Naive thymus-derived CD8-positive, alpha-beta T cell (primary cell): ENCODE measurements at regions not wholly inside any gene's neighbourhood (a gene's known extent, or its start where the extent isn't known, plus 50 kb on each side); places are given as distances from the start of the nearest gene placed in this dataset.

Source experiments
- ATAC-seq, 2 donors: fragments of 150-1000 bp; cut with Tn5 transposase in 1 of 2; sonication (Bioruptor Pico), chemical (Tn5 transposase) in 1 of 2; 1 replicate in 1 of 2; 2 replicates in 1 of 2; pipeline ENCODE4 v1.10.0; 2021; ENCODE audit warnings: mild to moderate bottlenecking in 2 of 2, moderate library complexity in 2 of 2
- POLR2A ChIA-PET: fragments of 350-600 bp; sonication (Branson Sonifier 250); formaldehyde crosslinking; loops from one replicate; lab custom pipeline; 2021; ENCODE audit warnings: antibody characterized with exemption; lab: Charles Lee
- DNase-seq, 10 donors: peaks; one replicate each; pipeline versions ENCODE4 v3.0.0 to v3.0.0-alpha.2; 2020 to 2022
- H3K27ac Mint-ChIP-seq, 10 donors: one replicate each; pipeline ENCODE4 v1.8.0; 2020 to 2022; ENCODE audit warnings: mild to moderate bottlenecking in 10 of 10, mixed read lengths in 10 of 10, moderate library complexity in 4 of 10, inconsistent platforms in 1 of 10
- H3K27me3 Mint-ChIP-seq, 5 donors: one replicate each; pipeline ENCODE4 v1.8.0; 2021 to 2022; ENCODE audit warnings: mixed read lengths in 5 of 5
- H3K36me3 Mint-ChIP-seq, 3 donors: one replicate each; pipeline ENCODE4 v1.8.0; 2020 to 2022; ENCODE audit warnings: mixed read lengths in 3 of 3, mild to moderate bottlenecking in 2 of 3, inconsistent platforms in 1 of 3
- H3K4me1 Mint-ChIP-seq, 4 donors: one replicate each; pipeline ENCODE4 v1.8.0; 2021 to 2022; ENCODE audit warnings: mixed read lengths in 4 of 4
- H3K4me3 Mint-ChIP-seq, 10 donors: one replicate each; pipeline ENCODE4 v1.8.0; 2020 to 2022; ENCODE audit warnings: mild to moderate bottlenecking in 10 of 10, mixed read lengths in 10 of 10, moderate library complexity in 6 of 10, inconsistent platforms in 1 of 10
- H3K9me3 Mint-ChIP-seq, 9 donors: one replicate each; pipeline ENCODE4 v1.8.0; 2020 to 2022; ENCODE audit warnings: mixed read lengths in 9 of 9, mild to moderate bottlenecking in 3 of 9, inconsistent platforms in 1 of 9, moderate library complexity in 1 of 9

GRCh38 chr7:52711951-52712350, 323.5 kb upstream of the POM121L12 start:
- Mint-ChIP-seq H3K4me3 (no peak overlapping the region), H3K27me3 (no peaks in the 10 kb centered on the region), H3K36me3 (peaks cover 0 to 5% (median 0%) of the 10 kb centered on the region in 3 donors), H3K9me3 (peaks cover 5 to 31% (median 23%) of the 10 kb centered on the region in 9 donors), H3K4me1 (no peaks in the 10 kb centered on the region), H3K27ac (no peak overlapping the region)
- POLR2A ChIA-PET, result no interaction called here
- DNase-seq (no peak), ATAC-seq (no peak)

GRCh38 chr7:52708846-52709245, 326.6 kb upstream of the POM121L12 start:
- Mint-ChIP-seq H3K4me3 (no peak overlapping the region), H3K4me1 (no peaks in the 10 kb centered on the region), H3K9me3 (peaks cover 3 to 29% (median 14%) of the 10 kb centered on the region in 9 donors), H3K36me3 (peaks cover 0 to 5% (median 0%) of the 10 kb centered on the region in 3 donors), H3K27ac (no peak overlapping the region), H3K27me3 (no peaks in the 10 kb centered on the region)
- no peak for DNase-seq
- POLR2A ChIA-PET, result no interaction called here
- ATAC-seq, result no peak

- peaks cover 3 to 26% (median 10%) of the 10 kb centered on the region in 9 donors for H3K9me3 Mint-ChIP-seq
- H3K36me3 Mint-ChIP-seq, result no peaks in the 10 kb centered on the region
- DNase-seq (no peak), ATAC-seq (no peak)
- no peak overlapping the region for H3K4me3 Mint-ChIP-seq
- H3K27me3 Mint-ChIP-seq, result no peaks in the 10 kb centered on the region
- POLR2A ChIA-PET, result no interaction called here
- H3K4me1 Mint-ChIP-seq, result no peaks in the 10 kb centered on the region
- H3K27ac Mint-ChIP-seq, result no peak overlapping the region
Observed at GRCh38 chr7:52705768-52706167, 329.7 kb upstream of the POM121L12 start.

GRCh38 chr7:52700349-52700748, 335.1 kb upstream of the POM121L12 start:
- Mint-ChIP-seq H3K36me3 (no peaks in the 10 kb centered on the region), H3K9me3 (peaks cover 4 to 24% (median 13%) of the 10 kb centered on the region in 9 donors), H3K4me1 (no peaks in the 10 kb centered on the region), H3K4me3 (no peak overlapping the region), H3K27ac (no peak overlapping the region), H3K27me3 (no peaks in the 10 kb centered on the region)
- POLR2A ChIA-PET, result no interaction called here
- DNase-seq (no peak), ATAC-seq (no peak)

GRCh38 chr7:52695973-52696595, 339.3 kb upstream of the POM121L12 start:
- no peaks in the 10 kb centered on the region for H3K4me1 Mint-ChIP-seq
- peaks cover 0 to 28% (median 5%) of the 10 kb centered on the region in 9 donors for H3K9me3 Mint-ChIP-seq
- no peaks in the 10 kb centered on the region for H3K36me3 Mint-ChIP-seq
- DNase-seq, result no peak
- ATAC-seq, result no peak
- no peak overlapping the region for H3K4me3 Mint-ChIP-seq
- H3K27me3 Mint-ChIP-seq, result no peaks in the 10 kb centered on the region
- no peak overlapping the region for H3K27ac Mint-ChIP-seq
- POLR2A ChIA-PET, result no interaction called here

- ATAC-seq (no peak), DNase-seq (no peak)
- no peak overlapping the region for H3K4me3 Mint-ChIP-seq
- H3K9me3 Mint-ChIP-seq, result peaks cover 0 to 28% (median 3%) of the 10 kb centered on the region in 9 donors
- H3K27me3 Mint-ChIP-seq, result no peaks in the 10 kb centered on the region
- no peaks in the 10 kb centered on the region for H3K36me3 Mint-ChIP-seq
- POLR2A ChIA-PET, result no interaction called here
- no peak overlapping the region for H3K27ac Mint-ChIP-seq
- H3K4me1 Mint-ChIP-seq, result no peaks in the 10 kb centered on the region
Observed at GRCh38 chr7:52691257-52691656, 344.2 kb upstream of the POM121L12 start.

- no peaks in the 10 kb centered on the region for H3K27me3 Mint-ChIP-seq
- H3K27ac Mint-ChIP-seq, result no peak overlapping the region
- DNase-seq (no peak), ATAC-seq (no peak)
- no peaks in the 10 kb centered on the region for H3K36me3 Mint-ChIP-seq
- H3K4me3 Mint-ChIP-seq, result no peak overlapping the region
- H3K9me3 Mint-ChIP-seq, result peaks cover 0 to 19% (median 3%) of the 10 kb centered on the region in 9 donors
- POLR2A ChIA-PET, result no interaction called here
- H3K4me1 Mint-ChIP-seq, result no peaks in the 10 kb centered on the region
Observed at GRCh38 chr7:52689912-52690311, 345.5 kb upstream of the POM121L12 start.

- DNase-seq (no peak), ATAC-seq (no peak)
- Mint-ChIP-seq H3K9me3 (peaks cover 0 to 19% (median 2%) of the 10 kb centered on the region in 9 donors), H3K4me3 (no peak overlapping the region), H3K36me3 (no peaks in the 10 kb centered on the region), H3K4me1 (no peaks in the 10 kb centered on the region), H3K27ac (no peak overlapping the region), H3K27me3 (no peaks in the 10 kb centered on the region)
- POLR2A ChIA-PET, result no interaction called here
Observed at GRCh38 chr7:52685333-52685732, 350.1 kb upstream of the POM121L12 start.

GRCh38 chr7:52684388-52684787, 351.0 kb upstream of the POM121L12 start:
- no peak overlapping the region for H3K27ac Mint-ChIP-seq
- H3K9me3 Mint-ChIP-seq, result peaks cover 0 to 23% (median 4%) of the 10 kb centered on the region in 9 donors
- H3K4me3 Mint-ChIP-seq, result no peak overlapping the region
- H3K36me3 Mint-ChIP-seq, result no peaks in the 10 kb centered on the region
- POLR2A ChIA-PET, result no interaction called here
- no peaks in the 10 kb centered on the region for H3K4me1 Mint-ChIP-seq
- no peak for DNase-seq
- no peak for ATAC-seq
- H3K27me3 Mint-ChIP-seq, result no peaks in the 10 kb centered on the region

GRCh38 chr7:52682993-52683392, 352.4 kb upstream of the POM121L12 start:
- no peak for DNase-seq
- no peaks in the 10 kb centered on the region for H3K27me3 Mint-ChIP-seq
- H3K27ac Mint-ChIP-seq, result no peak overlapping the region
- H3K9me3 Mint-ChIP-seq, result peaks cover 0 to 31% (median 6%) of the 10 kb centered on the region in 9 donors
- H3K4me1 Mint-ChIP-seq, result no peaks in the 10 kb centered on the region
- POLR2A ChIA-PET, result no interaction called here
- no peaks in the 10 kb centered on the region for H3K36me3 Mint-ChIP-seq
- H3K4me3 Mint-ChIP-seq, result no peak overlapping the region
- no peak for ATAC-seq

GRCh38 chr7:52670608-52671225, 364.7 kb upstream of the POM121L12 start:
- no peaks in the 10 kb centered on the region for H3K36me3 Mint-ChIP-seq
- peaks cover 0 to 24% (median 3%) of the 10 kb centered on the region in 9 donors for H3K9me3 Mint-ChIP-seq
- no peak overlapping the region for H3K27ac Mint-ChIP-seq
- no peaks in the 10 kb centered on the region for H3K4me1 Mint-ChIP-seq
- H3K4me3 Mint-ChIP-seq, result no peak overlapping the region
- POLR2A ChIA-PET, result no interaction called here
- ATAC-seq, result no peak
- no peak for DNase-seq
- H3K27me3 Mint-ChIP-seq, result no peaks in the 10 kb centered on the region

- Mint-ChIP-seq H3K9me3 (peaks cover 0 to 26% (median 3%) of the 10 kb centered on the region in 9 donors), H3K4me1 (no peaks in the 10 kb centered on the region), H3K36me3 (no peaks in the 10 kb centered on the region), H3K4me3 (no peak overlapping the region), H3K27ac (no peak overlapping the region), H3K27me3 (peaks cover 0 to 2% (median 0%) of the 10 kb centered on the region in 5 donors)
- POLR2A ChIA-PET, result no interaction called here
- no peak for ATAC-seq
- no peak for DNase-seq
Observed at GRCh38 chr7:52669031-52669430, 366.4 kb upstream of the POM121L12 start.

- Mint-ChIP-seq H3K27ac (no peak overlapping the region), H3K4me3 (no peak overlapping the region), H3K27me3 (peaks cover 0 to 2% (median 0%) of the 10 kb centered on the region in 5 donors), H3K36me3 (no peaks in the 10 kb centered on the region), H3K9me3 (peaks cover 0 to 24% (median 3%) of the 10 kb centered on the region in 9 donors), H3K4me1 (no peaks in the 10 kb centered on the region)
- POLR2A ChIA-PET, result no interaction called here
- ATAC-seq (no peak), DNase-seq (no peak)
Observed at GRCh38 chr7:52668435-52668834, 367.0 kb upstream of the POM121L12 start.

GRCh38 chr7:52659178-52659577, 376.3 kb upstream of the POM121L12 start:
- POLR2A ChIA-PET, result no interaction called here
- peaks cover 0 to 26% (median 11%) of the 10 kb centered on the region in 9 donors for H3K9me3 Mint-ChIP-seq
- no peak for ATAC-seq
- no peak overlapping the region for H3K4me3 Mint-ChIP-seq
- H3K27me3 Mint-ChIP-seq, result no peaks in the 10 kb centered on the region
- H3K4me1 Mint-ChIP-seq, result no peaks in the 10 kb centered on the region
- H3K36me3 Mint-ChIP-seq, result no peaks in the 10 kb centered on the region
- DNase-seq, result no peak
- H3K27ac Mint-ChIP-seq, result no peak overlapping the region
